CD4-positive, alpha-beta T cell treated with Interleukin-2 at 100 ng/mL for 4 hours (primary cell): ENCODE measurements at regions not wholly inside any gene's neighbourhood (a gene's known extent, or its start where the extent isn't known, plus 50 kb on each side); places are given as distances from the start of the nearest gene placed in this dataset.
"Not testable (repeated sequence)": the region's sequence is repeated elsewhere in the genome, so short reads cannot be mapped to it uniquely, and the experiment has no call there.

Source experiments
- DNase-seq: peaks from one replicate; pipeline ENCODE4 v3.0.0-alpha.2; 2020; ENCODE audit warnings: low spot score

GRCh38 chr4:188287169-188287894 lies 148.1 kb downstream of the TRIML1 start:
- DNase-seq, result no peak

GRCh38 chr4:188289531-188290125 lies 150.4 kb downstream of the TRIML1 start:
- DNase-seq, result no peak

- no peak for DNase-seq
Measured at GRCh38 chr4:188295899-188296298, 156.7 kb downstream of the TRIML1 start.

DNA sequence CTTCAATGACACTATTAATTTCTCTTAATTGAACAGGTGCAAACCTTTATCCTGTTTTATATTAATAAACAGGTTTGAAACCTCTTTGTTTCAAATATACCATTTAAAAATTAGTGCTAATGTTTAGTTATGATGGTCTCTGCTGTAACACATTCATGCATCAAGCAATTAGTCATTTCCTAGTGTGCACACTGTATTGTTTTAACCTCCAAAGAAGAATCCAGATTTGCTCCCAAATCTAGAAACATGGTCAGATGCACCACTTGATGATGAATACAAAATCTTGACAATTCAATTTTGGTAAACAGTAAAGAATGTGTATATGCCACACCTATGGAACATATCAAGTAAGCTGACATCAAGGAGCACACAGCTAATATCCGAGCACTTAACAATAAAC lies 157.1 kb downstream of the TRIML1 start:
- no peak for DNase-seq

DNA sequence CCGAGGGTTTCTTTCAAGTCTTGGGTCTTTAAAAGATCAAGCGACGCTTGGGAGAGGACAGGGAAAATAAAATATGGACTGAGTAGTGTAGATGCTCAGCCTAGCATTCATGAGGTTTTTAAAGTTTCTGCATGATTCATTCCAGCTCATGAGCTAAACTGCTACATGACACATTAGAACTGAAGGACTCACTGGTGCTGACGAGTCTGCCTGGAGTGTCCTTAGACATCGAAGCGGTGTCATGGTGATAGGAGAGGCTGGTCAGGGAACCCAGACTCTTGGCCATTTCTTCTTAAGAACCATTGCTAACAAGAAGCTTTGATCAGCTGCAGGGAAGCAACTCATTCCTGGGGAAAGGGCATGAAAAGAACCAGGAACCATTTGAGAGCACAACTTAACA lies 158.6 kb downstream of the TRIML1 start:
- no peak for DNase-seq

- DNase-seq, result no peak
Measured at GRCh38 chr4:188299161-188299560, 159.9 kb downstream of the TRIML1 start.

- DNase-seq, result no peak
Measured at GRCh38 chr4:188300385-188300784, 161.1 kb downstream of the TRIML1 start.

- DNase-seq, result no peak
Measured at GRCh38 chr4:188305690-188306089, 166.4 kb downstream of the TRIML1 start.

- DNase-seq, result no peak
Measured at GRCh38 chr4:188307591-188307990, 168.3 kb downstream of the TRIML1 start.

GRCh38 chr4:188308142-188308541 lies 168.9 kb downstream of the TRIML1 start:
- no peak for DNase-seq

DNA sequence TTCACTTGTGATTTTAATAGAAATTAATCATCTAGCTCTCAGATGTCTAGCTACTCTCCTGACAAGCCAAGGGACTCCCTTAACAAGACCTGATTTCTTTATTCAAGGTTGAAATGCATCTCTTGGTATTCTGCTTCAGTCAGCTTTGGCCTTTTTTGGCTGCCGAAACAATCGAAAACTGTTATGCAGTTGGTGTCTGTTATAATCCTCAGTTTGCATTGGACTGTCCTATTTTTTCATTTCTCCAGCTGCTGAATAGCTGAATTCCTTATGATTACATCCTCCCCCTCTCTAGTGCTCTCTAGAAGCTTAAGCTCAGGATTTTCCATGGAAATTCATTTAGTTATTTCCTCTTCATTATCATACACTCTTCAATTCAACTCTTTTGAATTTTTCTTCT lies 177.2 kb downstream of the TRIML1 start:
- no peak for DNase-seq

DNA sequence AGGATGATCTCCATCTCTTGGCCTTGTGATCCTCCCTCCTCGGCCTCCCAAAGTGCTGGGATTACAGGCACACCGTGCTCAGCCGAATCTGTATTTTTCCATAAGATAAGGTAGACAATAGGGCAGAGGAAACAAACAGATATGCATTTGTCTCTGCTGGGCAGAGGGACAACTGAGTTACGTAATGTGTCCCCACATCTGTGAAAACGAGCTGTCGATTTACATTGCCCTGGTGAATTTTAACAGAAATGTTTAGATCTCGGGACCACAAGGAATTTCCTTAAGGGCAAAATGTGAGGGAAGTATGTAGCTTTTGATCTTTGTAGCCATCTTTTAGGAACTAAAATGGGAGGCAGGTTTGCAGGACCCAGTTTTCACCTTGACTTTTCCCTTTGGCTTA lies 189.7 kb downstream of the TRIML1 start:
- no peak for DNase-seq

- DNase-seq, result no peak
Measured at GRCh38 chr4:188329521-188329920, 190.3 kb downstream of the TRIML1 start.

- no peak for DNase-seq
Measured at GRCh38 chr4:188332265-188332664, 193.0 kb downstream of the TRIML1 start.

- no peak for DNase-seq
Measured at GRCh38 chr4:188336891-188337290, 197.7 kb downstream of the TRIML1 start.

- no peak for DNase-seq
Measured at GRCh38 chr4:188341428-188341827, 202.2 kb downstream of the TRIML1 start.

- no peak for DNase-seq
Measured at GRCh38 chr4:188346171-188346809, 207.0 kb downstream of the TRIML1 start.

DNA sequence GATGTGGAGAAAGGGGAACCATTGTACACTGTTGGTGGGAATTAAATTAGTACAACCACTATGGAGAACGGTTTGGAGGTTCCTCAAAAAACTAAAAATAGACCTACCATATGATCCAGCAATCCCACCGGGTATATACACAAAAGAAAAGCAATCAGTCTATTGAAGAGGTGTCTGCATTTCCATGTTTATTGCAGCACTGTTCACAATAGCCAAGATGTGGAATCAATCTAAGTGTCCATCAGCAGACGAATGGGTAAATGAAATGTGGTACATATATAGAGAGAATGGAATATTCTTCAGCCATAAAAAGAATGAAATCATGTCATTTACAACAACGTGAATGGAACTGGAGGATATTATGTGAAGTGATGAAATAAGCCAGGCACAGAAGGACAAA lies 208.1 kb downstream of the TRIML1 start:
- no peak for DNase-seq

DNA sequence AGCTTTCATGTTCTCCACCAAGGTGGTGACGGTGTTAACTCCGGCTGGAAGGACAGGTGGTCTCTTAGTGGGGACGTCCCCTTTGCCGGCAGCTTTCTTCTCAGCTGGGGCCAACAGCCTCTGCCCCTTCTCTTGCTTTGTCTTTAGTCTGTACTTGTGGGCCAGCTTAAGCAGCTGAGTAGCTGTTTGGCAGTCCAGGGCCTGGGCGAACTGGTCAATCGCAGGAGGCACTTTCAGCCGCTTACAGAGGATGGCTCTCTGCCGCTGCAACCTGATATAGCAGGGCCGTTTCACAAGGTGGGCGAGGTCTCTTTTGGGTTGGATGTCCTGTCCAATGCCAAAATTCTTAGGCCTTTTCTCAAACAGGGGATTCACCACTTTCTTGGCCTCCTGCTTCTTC lies 210.3 kb downstream of the TRIML1 start:
- not testable (repeated sequence) for DNase-seq

DNA sequence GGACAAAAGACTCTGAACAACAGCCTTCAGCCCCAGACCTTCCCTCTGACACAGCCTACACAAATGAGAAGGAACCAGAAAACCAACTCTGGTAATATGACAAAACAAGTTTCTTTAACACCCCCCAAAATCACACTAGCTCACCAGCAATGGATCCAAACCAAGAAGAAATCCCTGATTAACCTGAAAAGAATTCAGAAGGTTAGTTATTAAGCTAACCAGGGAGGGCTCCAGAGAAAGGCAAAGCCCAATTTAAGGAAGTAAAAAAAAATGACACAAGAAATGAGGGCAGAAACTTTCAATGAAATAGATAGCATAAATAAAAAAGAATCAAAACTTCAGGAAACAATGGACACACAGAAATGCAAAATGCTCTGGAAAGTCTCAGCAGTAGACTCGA lies 224.0 kb downstream of the TRIML1 start:
- no peak for DNase-seq

GRCh38 chr4:188370777-188371176 lies 231.5 kb downstream of the TRIML1 start:
- no peak for DNase-seq

DNA sequence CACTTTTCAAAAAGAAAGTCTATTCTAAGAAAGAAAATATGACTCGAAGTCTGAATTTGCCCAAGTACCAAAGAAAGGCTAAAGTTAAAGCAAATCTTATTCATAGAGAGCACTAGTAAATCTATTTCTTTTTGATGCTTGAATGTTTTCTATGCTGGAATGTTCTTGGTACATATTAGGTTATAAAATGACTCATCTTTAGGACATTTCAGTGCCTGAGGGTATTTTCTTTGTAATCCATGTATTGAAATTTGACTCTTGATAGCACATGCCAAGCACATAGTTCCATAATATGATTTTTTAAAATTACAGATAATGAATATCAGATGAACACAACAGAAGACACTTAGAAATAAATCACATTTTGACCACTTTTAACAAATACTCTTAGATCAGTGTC lies 232.8 kb downstream of the TRIML1 start:
- no peak for DNase-seq

GRCh38 chr4:188372829-188373228 lies 233.6 kb downstream of the TRIML1 start:
- DNase-seq, result no peak

GRCh38 chr4:188374871-188375270 lies 235.6 kb downstream of the TRIML1 start:
- DNase-seq, result no peak
